AG04450 (cell line): ENCODE measurements at regions not wholly inside any gene's neighbourhood (a gene's known extent, or its start where the extent isn't known, plus 50 kb on each side); places are given as distances from the start of the nearest gene placed in this dataset.

Source experiments
- CTCF ChIA-PET: fragments of 300-600, 350-600 bp; formaldehyde crosslinking; extraction: SDS; loops from one replicate; lab custom pipeline; 2022; ENCODE audit warnings: antibody characterized with exemption, inconsistent platforms; lab: Charles Lee
- POLR2A ChIA-PET: fragments of 350-600 bp; formaldehyde crosslinking; extraction: SDS; loops from one replicate; lab custom pipeline; 2021; ENCODE audit warnings: antibody characterized with exemption, inconsistent platforms; lab: Yijun Ruan, JAX
- DNase-seq: peaks from one replicate; pipeline ENCODE4 v3.0.0-alpha.2; 2011; ENCODE audit warnings: low read depth, low spot score
- H3K27ac ChIP-seq: one replicate; pipeline ENCODE4 v1.5.1; 2012; ENCODE audit warnings: low read depth, low read length, control low read depth
- H3K27me3 ChIP-seq: one replicate; pipeline ENCODE4 v1.6.0; 2012; ENCODE audit warnings: low read length; ENCODE audit not compliant: control insufficient read depth, insufficient read depth
- H3K4me3 ChIP-seq: 2 replicates; pipeline ENCODE4 v1.5.1; 2011; ENCODE audit warnings: mild to moderate bottlenecking, low read depth, low read length, control low read depth
- H3K9me3 ChIP-seq: 2 replicates; pipeline ENCODE4 v1.5.1; 2012; ENCODE audit warnings: low read length; ENCODE audit not compliant: control insufficient read depth, insufficient read depth
- CTCF ChIP-seq: IDR thresholded peaks from 2 replicates; pipeline ENCODE4 v1.5.1; 2011; ENCODE audit warnings: low read depth, low read length, control low read depth, inconsistent platforms

DNA sequence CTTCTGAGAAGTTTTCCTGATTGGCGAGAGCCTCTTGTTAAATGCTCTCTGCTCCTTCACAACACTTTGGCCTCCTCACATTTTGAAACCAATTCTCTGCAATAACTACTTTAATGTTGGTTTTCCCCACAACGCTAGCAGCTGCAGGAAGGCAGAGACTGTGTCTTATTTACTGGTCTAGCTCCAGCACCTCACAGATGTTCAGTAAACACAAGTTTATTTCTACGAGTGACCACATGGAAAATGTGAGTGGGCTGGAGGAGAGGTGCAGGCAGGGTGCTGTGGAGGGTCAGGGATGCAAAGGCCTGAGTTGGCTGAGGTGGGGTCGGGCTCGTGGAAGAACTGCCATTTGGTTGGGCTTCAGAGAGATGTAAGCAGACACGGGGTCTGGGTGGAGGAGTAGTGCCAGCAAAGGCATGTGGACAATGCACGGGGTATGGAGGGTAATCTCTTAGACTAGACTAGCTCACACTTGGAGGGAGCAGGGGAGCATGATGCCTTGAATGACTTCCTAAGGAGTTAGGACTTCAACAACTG lies 117.4 kb upstream of the RTL1 start:
- TF ChIP-seq CTCF: no peak
- ChIA-PET CTCF (no interaction called here), POLR2A (no interaction called here)
- Histone ChIP-seq H3K27ac (no peak overlapping the region), H3K27me3 (no peaks in the 10 kb centered on the region), H3K9me3 (no peaks in the 10 kb centered on the region; the same call in 1 of the 2 replicates), H3K4me3 (no peak overlapping the region)
- DNase-seq: no peak

DNA sequence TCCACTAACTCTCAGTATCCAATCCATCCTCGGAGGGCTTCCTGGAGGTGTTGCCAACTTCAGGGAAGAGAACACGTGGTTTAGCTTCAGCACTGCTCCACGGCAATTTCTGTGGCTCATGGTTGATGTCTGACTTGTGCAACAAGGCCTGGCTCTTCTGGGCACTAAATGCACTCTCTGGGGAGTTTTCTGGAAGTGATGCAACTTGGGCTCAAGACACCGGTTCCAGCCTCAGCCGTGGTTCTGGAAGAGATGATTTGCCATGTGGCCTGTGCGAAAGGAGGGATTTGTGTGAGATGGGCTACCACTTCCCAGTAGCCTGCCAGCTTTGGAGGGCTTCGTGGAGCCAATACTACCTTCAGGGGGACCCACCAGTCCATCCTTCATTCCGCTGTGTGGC lies 118.6 kb upstream of the RTL1 start:
- no peak overlapping the region for H3K4me3 ChIP-seq
- ChIA-PET CTCF (no interaction called here), POLR2A (no interaction called here)
- no peak for TF ChIP-seq CTCF
- H3K9me3 ChIP-seq: no peaks in the 10 kb centered on the region; the same call in 1 of the 2 replicates
- H3K27ac ChIP-seq: no peak overlapping the region
- H3K27me3 ChIP-seq: no peaks in the 10 kb centered on the region
- no peak for DNase-seq

- ChIA-PET POLR2A (no interaction called here), CTCF (interaction anchor here (0.6 kb wide), 1 partner anchor 190 kb away, joined by 3 read pairs; no protein-coding TSS in a partner anchor)
- no peaks in the 10 kb centered on the region; the same call in 1 of the 2 replicates for H3K9me3 ChIP-seq
- no peaks in the 10 kb centered on the region for H3K27me3 ChIP-seq
- H3K4me3 ChIP-seq: no peak overlapping the region
- H3K27ac ChIP-seq: no peak overlapping the region
- DNase-seq: no peak
- TF ChIP-seq CTCF: no peak
Observed at GRCh38 chr14:101022916-101023435, 119.5 kb upstream of the RTL1 start.

- POLR2A ChIA-PET: no interaction called here
- H3K27ac ChIP-seq: no peak overlapping the region
- no peak for DNase-seq
- no peak for TF ChIP-seq CTCF
- H3K9me3 ChIP-seq: peaks cover 1% of the 10 kb centered on the region; the same call in 1 of the 2 replicates
- no peaks in the 10 kb centered on the region for H3K27me3 ChIP-seq
- CTCF ChIA-PET: no interaction called here
- no peak overlapping the region for H3K4me3 ChIP-seq
Observed at GRCh38 chr14:101024686-101025085, 121.2 kb upstream of the RTL1 start.

- TF ChIP-seq CTCF: no peak
- Histone ChIP-seq H3K9me3 (peaks cover 2% of the 10 kb centered on the region; the same call in 1 of the 2 replicates), H3K4me3 (no peak overlapping the region), H3K27me3 (no peaks in the 10 kb centered on the region), H3K27ac (no peak overlapping the region)
- ChIA-PET POLR2A (no interaction called here), CTCF (no interaction called here)
- DNase-seq: no peak
Observed at GRCh38 chr14:101025131-101025530, 121.6 kb upstream of the RTL1 start.
